ENCODE measurements at regions not wholly inside any gene's neighbourhood (a gene's known extent, or its start where the extent isn't known, plus 50 kb on each side); places are given as distances from the start of the nearest gene placed in this dataset.

DNA sequence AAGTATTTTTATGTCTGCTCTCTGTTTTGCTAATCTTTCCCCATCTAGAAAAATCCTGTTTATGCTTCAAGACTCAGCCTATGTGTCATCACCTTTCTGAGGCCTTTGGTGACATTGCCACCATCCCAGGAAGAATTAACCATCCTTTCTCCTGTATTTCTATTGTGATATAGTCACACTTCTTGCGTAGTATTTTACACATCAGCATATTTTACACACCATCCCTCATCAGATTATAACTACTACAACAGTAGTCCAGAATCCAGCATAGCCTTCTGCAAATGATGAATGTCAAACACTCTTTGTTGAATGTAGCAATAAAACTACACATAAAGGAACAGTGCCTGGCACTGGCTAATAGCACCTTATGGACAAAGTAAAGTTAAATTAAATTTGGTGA, 275.3 kb upstream of the C1orf87 start (continued):
- TF ChIP-seq, protein P1, sequence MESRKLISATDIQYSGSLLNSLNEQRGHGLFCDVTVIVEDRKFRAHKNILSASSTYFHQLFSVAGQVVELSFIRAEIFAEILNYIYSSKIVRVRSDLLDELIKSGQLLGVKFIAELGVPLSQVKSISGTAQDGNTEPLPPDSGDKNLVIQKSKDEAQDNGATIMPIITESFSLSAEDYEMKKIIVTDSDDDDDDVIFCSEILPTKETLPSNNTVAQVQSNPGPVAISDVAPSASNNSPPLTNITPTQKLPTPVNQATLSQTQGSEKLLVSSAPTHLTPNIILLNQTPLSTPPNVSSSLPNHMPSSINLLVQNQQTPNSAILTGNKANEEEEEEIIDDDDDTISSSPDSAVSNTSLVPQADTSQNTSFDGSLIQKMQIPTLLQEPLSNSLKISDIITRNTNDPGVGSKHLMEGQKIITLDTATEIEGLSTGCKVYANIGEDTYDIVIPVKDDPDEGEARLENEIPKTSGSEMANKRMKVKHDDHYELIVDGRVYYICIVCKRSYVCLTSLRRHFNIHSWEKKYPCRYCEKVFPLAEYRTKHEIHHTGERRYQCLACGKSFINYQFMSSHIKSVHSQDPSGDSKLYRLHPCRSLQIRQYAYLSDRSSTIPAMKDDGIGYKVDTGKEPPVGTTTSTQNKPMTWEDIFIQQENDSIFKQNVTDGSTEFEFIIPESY (IDR thresholded peaks at IDR 0.05), result no peak
- TF ChIP-seq YY1 (IDR thresholded peaks at IDR 0.05) (no peak), HNF4G (IDR thresholded peaks at IDR 0.05) (no peak), RAD21 (IDR thresholded peaks at IDR 0.05) (no peak)

DNA sequence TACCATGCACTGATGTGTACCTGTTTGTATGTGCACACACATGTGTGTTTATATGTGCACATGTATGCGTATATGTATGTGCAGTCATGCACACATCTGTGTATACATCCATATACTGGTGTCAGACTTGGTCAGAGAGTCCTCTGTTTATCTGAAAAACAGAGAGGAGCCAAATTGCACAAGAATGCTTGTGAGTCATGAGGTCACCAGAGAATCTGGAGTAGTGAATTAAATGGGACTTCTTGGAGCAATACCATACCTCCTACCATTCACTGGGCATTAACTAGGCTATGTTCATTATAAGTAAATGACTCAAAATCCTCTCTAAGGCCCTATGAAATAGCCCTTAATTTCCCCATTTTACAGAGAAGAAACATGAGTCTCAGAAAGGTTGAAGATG, 272.1 kb upstream of the C1orf87 start:
- H3K36me3 ChIP-seq (ENCODE audit: control insufficient read depth in 4 of 4, insufficient read depth in 3 of 4, low read depth in 1 of 4, low read length in 3 of 4), result no peaks in the 10 kb centered on the region
- H3K27me3 ChIP-seq (ENCODE audit: control insufficient read depth in 4 of 4, insufficient read depth in 4 of 4, low read length in 3 of 4), result no peaks in the 10 kb centered on the region
- no peak overlapping the region for H3K9ac ChIP-seq (ENCODE audit: low read depth in 1 of 2, low read length in 2 of 2)
- no peak overlapping the region for H3K4me3 ChIP-seq (ENCODE audit: low read depth in 1 of 3, low read length in 3 of 3)
- H3K4me1 ChIP-seq (ENCODE audit: control insufficient read depth in 4 of 4, insufficient read depth in 4 of 4, low read length in 3 of 4), result no peaks in the 10 kb centered on the region
- whole genome bisulfite sequencing, result 94% methylated on average over 1 of the region's 1 CpG
- no peak for DNase-seq (ENCODE audit: low spot score)
- H3K27ac ChIP-seq (ENCODE audit: low read depth in 1 of 2, low read length in 2 of 2), result no peak overlapping the region
- no peaks in the 10 kb centered on the region for H3K9me3 ChIP-seq (ENCODE audit: control insufficient read depth in 4 of 4, low read length in 3 of 4)
- TF ChIP-seq YY1 (IDR thresholded peaks at IDR 0.05), result no peak
- TF ChIP-seq SP1 (IDR thresholded peaks at IDR 0.05), result no peak
- no peak for TF ChIP-seq RAD21 (IDR thresholded peaks at IDR 0.05)
- no peak for TF ChIP-seq GABPA (IDR thresholded peaks at IDR 0.05 in 1 of 2, conservative IDR thresholded peaks at IDR 0.05 in 1 of 2)
- TF ChIP-seq, protein P2, sequence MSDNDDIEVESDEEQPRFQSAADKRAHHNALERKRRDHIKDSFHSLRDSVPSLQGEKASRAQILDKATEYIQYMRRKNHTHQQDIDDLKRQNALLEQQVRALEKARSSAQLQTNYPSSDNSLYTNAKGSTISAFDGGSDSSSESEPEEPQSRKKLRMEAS (IDR thresholded peaks at IDR 0.05), result no peak
- TF ChIP-seq HNF4G (IDR thresholded peaks at IDR 0.05), result no peak
- no peak for TF ChIP-seq TAF1 (conservative IDR thresholded peaks at IDR 0.05)
- TF ChIP-seq, protein P3, sequence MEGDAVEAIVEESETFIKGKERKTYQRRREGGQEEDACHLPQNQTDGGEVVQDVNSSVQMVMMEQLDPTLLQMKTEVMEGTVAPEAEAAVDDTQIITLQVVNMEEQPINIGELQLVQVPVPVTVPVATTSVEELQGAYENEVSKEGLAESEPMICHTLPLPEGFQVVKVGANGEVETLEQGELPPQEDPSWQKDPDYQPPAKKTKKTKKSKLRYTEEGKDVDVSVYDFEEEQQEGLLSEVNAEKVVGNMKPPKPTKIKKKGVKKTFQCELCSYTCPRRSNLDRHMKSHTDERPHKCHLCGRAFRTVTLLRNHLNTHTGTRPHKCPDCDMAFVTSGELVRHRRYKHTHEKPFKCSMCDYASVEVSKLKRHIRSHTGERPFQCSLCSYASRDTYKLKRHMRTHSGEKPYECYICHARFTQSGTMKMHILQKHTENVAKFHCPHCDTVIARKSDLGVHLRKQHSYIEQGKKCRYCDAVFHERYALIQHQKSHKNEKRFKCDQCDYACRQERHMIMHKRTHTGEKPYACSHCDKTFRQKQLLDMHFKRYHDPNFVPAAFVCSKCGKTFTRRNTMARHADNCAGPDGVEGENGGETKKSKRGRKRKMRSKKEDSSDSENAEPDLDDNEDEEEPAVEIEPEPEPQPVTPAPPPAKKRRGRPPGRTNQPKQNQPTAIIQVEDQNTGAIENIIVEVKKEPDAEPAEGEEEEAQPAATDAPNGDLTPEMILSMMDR (IDR thresholded peaks at IDR 0.05; ENCODE audit: low read depth, low read length, missing input control), result no peak
- TF ChIP-seq, protein P1 (IDR thresholded peaks at IDR 0.05), result no peak
- TF ChIP-seq JUND (IDR thresholded peaks at IDR 0.05), result no peak

DNA sequence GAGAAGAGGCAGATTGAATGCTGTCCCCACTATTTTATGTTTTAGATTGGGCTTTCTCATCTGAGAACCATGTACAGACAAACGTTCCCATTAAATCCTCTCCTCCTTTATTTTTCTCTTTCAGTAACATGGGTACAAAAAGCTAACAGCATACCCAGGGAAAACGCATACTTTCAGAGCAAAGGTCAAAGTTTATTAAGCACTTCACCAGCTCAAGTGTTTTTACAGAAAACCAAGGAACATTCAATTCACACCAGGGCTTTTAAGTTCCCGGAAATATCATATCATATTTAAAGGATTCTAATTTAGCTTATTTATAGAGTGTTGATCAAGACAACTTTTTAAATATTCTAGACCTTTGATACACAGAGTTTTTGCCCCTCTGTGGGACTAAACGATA, 271.5 kb upstream of the C1orf87 start:
- Histone ChIP-seq H3K36me3 (ENCODE audit: control insufficient read depth in 4 of 4, insufficient read depth in 3 of 4, low read depth in 1 of 4, low read length in 3 of 4) (no peaks in the 10 kb centered on the region), H3K27ac (ENCODE audit: low read depth in 1 of 2, low read length in 2 of 2) (no peak overlapping the region), H3K4me1 (ENCODE audit: control insufficient read depth in 4 of 4, insufficient read depth in 4 of 4, low read length in 3 of 4) (no peaks in the 10 kb centered on the region), H3K9ac (ENCODE audit: low read depth in 1 of 2, low read length in 2 of 2) (no peak overlapping the region), H3K27me3 (ENCODE audit: control insufficient read depth in 4 of 4, insufficient read depth in 4 of 4, low read length in 3 of 4) (no peaks in the 10 kb centered on the region), H3K9me3 (ENCODE audit: control insufficient read depth in 4 of 4, low read length in 3 of 4) (no peaks in the 10 kb centered on the region), H3K4me3 (ENCODE audit: low read depth in 1 of 3, low read length in 3 of 3) (no peak overlapping the region)
- WGBS, result 58% methylated on average over 4 of the region's 4 CpGs
- TF ChIP-seq, protein P3 (IDR thresholded peaks at IDR 0.05; ENCODE audit: low read depth, low read length, missing input control), result no peak
- TF ChIP-seq, protein P1 (IDR thresholded peaks at IDR 0.05), result no peak
- TF ChIP-seq RXRA (IDR thresholded peaks at IDR 0.05) (no peak), GABPA (IDR thresholded peaks at IDR 0.05 in 1 of 2, conservative IDR thresholded peaks at IDR 0.05 in 1 of 2) (no peak), NR2F2 (IDR thresholded peaks at IDR 0.05) (no peak), JUND (IDR thresholded peaks at IDR 0.05) (no peak), TAF1 (conservative IDR thresholded peaks at IDR 0.05) (no peak), RAD21 (IDR thresholded peaks at IDR 0.05) (no peak)
- TF ChIP-seq, protein P2 (IDR thresholded peaks at IDR 0.05), result no peak
- TF ChIP-seq, protein P4, sequence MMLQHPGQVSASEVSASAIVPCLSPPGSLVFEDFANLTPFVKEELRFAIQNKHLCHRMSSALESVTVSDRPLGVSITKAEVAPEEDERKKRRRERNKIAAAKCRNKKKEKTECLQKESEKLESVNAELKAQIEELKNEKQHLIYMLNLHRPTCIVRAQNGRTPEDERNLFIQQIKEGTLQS (IDR thresholded peaks at IDR 0.05), result no peak
- no peak for DNase-seq (ENCODE audit: low spot score)
